CD14-positive monocyte (primary cell): ENCODE measurements at regions not wholly inside any gene's neighbourhood (a gene's known extent, or its start where the extent isn't known, plus 50 kb on each side); places are given as distances from the start of the nearest gene placed in this dataset.

Source experiments
- DNase-seq, 3 donors: peaks; one replicate each; pipeline ENCODE4 v3.0.0-alpha.2; 2011 to 2022
- H2AFZ ChIP-seq: 2 replicates; pipeline ENCODE4 v1.6.0; 2012; ENCODE audit warnings: mild to moderate bottlenecking, low read depth, low read length, inconsistent platforms; ENCODE audit not compliant: insufficient read depth, poor library complexity, severe bottlenecking
- H3K27ac ChIP-seq, 2 donors: 1 replicate in 1 of 2; 2 replicates in 1 of 2; pipeline ENCODE4 v1.5.1; 2012 to 2013; ENCODE audit warnings: low read length in 2 of 2, control low read depth in 1 of 2, inconsistent platforms in 1 of 2, low read depth in 1 of 2, mild to moderate bottlenecking in 1 of 2
- H3K27me3 ChIP-seq, 2 donors: one replicate each; pipeline versions ENCODE4 v1.6.0 to v1.6.1; 2011 to 2013; ENCODE audit warnings: low read length in 2 of 2; ENCODE audit not compliant: control insufficient read depth in 2 of 2, insufficient read depth in 2 of 2
- H3K36me3 ChIP-seq, 2 donors: replicated peaks in 1 of 2; 1 replicate in 1 of 2; 2 replicates in 1 of 2; pipeline versions ENCODE4 v1.5.1 to v1.6.1; 2012 to 2013; ENCODE audit warnings: low read length in 2 of 2, control low read depth in 1 of 2, inconsistent platforms in 1 of 2, mild to moderate bottlenecking in 1 of 2; ENCODE audit not compliant: insufficient read depth in 2 of 2, control insufficient read depth in 1 of 2
- H3K4me1 ChIP-seq, 2 donors: 1 replicate in 1 of 2; 2 replicates in 1 of 2; pipeline versions ENCODE4 v1.5.1 to v1.6.1; 2012 to 2013; ENCODE audit warnings: low read length in 2 of 2, control low read depth in 1 of 2, inconsistent platforms in 1 of 2, mild to moderate bottlenecking in 1 of 2, moderate library complexity in 1 of 2; ENCODE audit not compliant: insufficient read depth in 2 of 2, control insufficient read depth in 1 of 2
- H3K4me2 ChIP-seq: replicated peaks from 2 replicates; pipeline ENCODE3; 2012; ENCODE audit warnings: low read length, moderate library complexity, mild to moderate bottlenecking; ENCODE audit not compliant: poor library complexity, severe bottlenecking; ENCODE audit errors: extremely low read depth
- H3K4me3 ChIP-seq, 3 experiments: fragments of 200-600 bp in 1 of 3; sonication (generic) in 1 of 3; replicated peaks in 1 of 3; 1 replicate in 2 of 3; 2 replicates in 1 of 3; pipeline ENCODE4 v1.5.1; 2011 to 2013; ENCODE audit warnings: low read length in 3 of 3, mild to moderate bottlenecking in 3 of 3, control low read depth in 2 of 3, low read depth in 2 of 3, inconsistent platforms in 1 of 3, moderate library complexity in 1 of 3
- H3K79me2 ChIP-seq: 2 replicates; pipeline ENCODE4 v1.6.0; 2012; ENCODE audit warnings: mild to moderate bottlenecking, control low read depth, inconsistent platforms, low read length, moderate library complexity; ENCODE audit not compliant: insufficient read depth
- H3K9ac ChIP-seq: 2 replicates; pipeline ENCODE4 v1.6.0; 2017; ENCODE audit warnings: low read length, mild to moderate bottlenecking; ENCODE audit not compliant: insufficient read depth, poor library complexity, severe bottlenecking
- H3K9me3 ChIP-seq, 2 donors: replicated peaks in 1 of 2; 1 replicate in 1 of 2; 2 replicates in 1 of 2; pipeline versions ENCODE4 v1.5.1 to v1.6.1; 2012 to 2013; ENCODE audit warnings: low read length in 2 of 2, control low read depth in 1 of 2; ENCODE audit not compliant: control insufficient read depth in 1 of 2, insufficient read depth in 1 of 2
- H4K20me1 ChIP-seq: 2 replicates; pipeline ENCODE4 v1.6.0; 2012; ENCODE audit warnings: mild to moderate bottlenecking, low read length, control low read depth, moderate library complexity; ENCODE audit not compliant: insufficient read depth
- H3K27ac Mint-ChIP-seq, 7 donors: one replicate each; pipeline ENCODE4 v1.8.0; 2020; ENCODE audit warnings: mild to moderate bottlenecking in 7 of 7, mixed read lengths in 7 of 7, moderate library complexity in 6 of 7, inconsistent platforms in 2 of 7
- H3K27me3 Mint-ChIP-seq, 3 donors: one replicate each; pipeline ENCODE4 v1.8.0; 2021 to 2022; ENCODE audit warnings: low read depth in 3 of 3, mild to moderate bottlenecking in 3 of 3, mixed read lengths in 3 of 3, moderate library complexity in 3 of 3, inconsistent platforms in 1 of 3
- H3K36me3 Mint-ChIP-seq, 2 donors: one replicate each; pipeline ENCODE4 v1.8.0; 2020; ENCODE audit warnings: mixed read lengths in 2 of 2, inconsistent platforms in 1 of 2, mild to moderate bottlenecking in 1 of 2
- H3K4me1 Mint-ChIP-seq: one replicate; pipeline ENCODE4 v1.8.0; 2020; ENCODE audit warnings: mild to moderate bottlenecking, mixed read lengths
- H3K4me3 Mint-ChIP-seq, 2 donors: one replicate each; pipeline ENCODE4 v1.8.0; 2020; ENCODE audit warnings: mild to moderate bottlenecking in 2 of 2, mixed read lengths in 2 of 2, moderate library complexity in 1 of 2
- H3K9me3 Mint-ChIP-seq, 7 donors: one replicate each; pipeline ENCODE4 v1.8.0; 2020 to 2022; ENCODE audit warnings: mixed read lengths in 7 of 7, mild to moderate bottlenecking in 6 of 7, moderate library complexity in 6 of 7, inconsistent platforms in 2 of 7
- CTCF ChIP-seq: fragments of 200-600 bp; IDR thresholded peaks from one replicate; pipeline ENCODE4 v1.8.0; 2022; ENCODE audit warnings: antibody characterized with exemption, mild to moderate bottlenecking
- WGBS: methylation state at CpG from one replicate; pipeline ENCODE4 v1.1.5; 2013; ENCODE audit warnings: missing lambda C conversion rate; ENCODE audit not compliant: insufficient coverage; 5-methylcytosine and 5-hydroxymethylcytosine counted together
- intact Hi-C, 2 donors: fragments of 100-400 bp; cut with micrococcal nuclease; formaldehyde crosslinking; loops; one replicate each; pipeline versions ENCODE4 v1.15.0 to v1.15.1; 2023

- H3K27me3 Mint-ChIP-seq, result no peaks in the 10 kb centered on the region
- DNase-seq, result no peak
- no peaks in the 10 kb centered on the region for H3K36me3 Mint-ChIP-seq
- TF ChIP-seq CTCF, result no peak
- H3K27me3 ChIP-seq, result no peaks in the 10 kb centered on the region
- intact Hi-C loops, result no loop called here
- no peak overlapping the region for H3K4me2 ChIP-seq
- no peaks in the 10 kb centered on the region for H3K4me1 Mint-ChIP-seq
- no peak overlapping the region for H3K27ac Mint-ChIP-seq
- H3K27ac ChIP-seq, result no peak overlapping the region
- no peak overlapping the region for H3K4me3 Mint-ChIP-seq
- H3K79me2 ChIP-seq, result no peaks in the 10 kb centered on the region
- H3K4me3 ChIP-seq, result no peak overlapping the region
- no peaks in the 10 kb centered on the region for H3K4me1 ChIP-seq
- no peaks in the 10 kb centered on the region for H3K9me3 ChIP-seq
- no peaks in the 10 kb centered on the region for H3K36me3 ChIP-seq
- H3K9ac ChIP-seq, result no peak overlapping the region
- no CpG with 5 or more reads among the region's 4 CpGs for WGBS
- H4K20me1 ChIP-seq, result no peaks in the 10 kb centered on the region
- H2AFZ ChIP-seq, result no peak overlapping the region
- peaks cover 0 to 6% (median 4%) of the 10 kb centered on the region in 7 donors for H3K9me3 Mint-ChIP-seq
These were observed 66.7 kb upstream of the DNAJC19 start for GRCh38 chr3:181056136-181056732.

GRCh38 chr3:181054538-181054937, 65.0 kb upstream of the DNAJC19 start:
- no peaks in the 10 kb centered on the region for H3K9me3 ChIP-seq
- Mint-ChIP-seq H3K36me3 (no peaks in the 10 kb centered on the region), H3K4me1 (no peaks in the 10 kb centered on the region), H3K27ac (no peak overlapping the region), H3K4me3 (no peak overlapping the region), H3K9me3 (peaks cover 0 to 8% (median 2%) of the 10 kb centered on the region in 7 donors), H3K27me3 (no peaks in the 10 kb centered on the region)
- no peak overlapping the region for H3K27ac ChIP-seq
- H3K9ac ChIP-seq, result no peak overlapping the region
- TF ChIP-seq CTCF, result no peak
- no peaks in the 10 kb centered on the region for H3K79me2 ChIP-seq
- H3K4me3 ChIP-seq, result no peak overlapping the region
- DNase-seq, result no peak
- H3K27me3 ChIP-seq, result no peaks in the 10 kb centered on the region
- no peaks in the 10 kb centered on the region for H3K36me3 ChIP-seq
- H4K20me1 ChIP-seq, result no peaks in the 10 kb centered on the region
- H3K4me1 ChIP-seq, result no peaks in the 10 kb centered on the region
- no peak overlapping the region for H3K4me2 ChIP-seq
- intact Hi-C loops, result no loop called here
- H2AFZ ChIP-seq, result no peak overlapping the region
